T1000 (cell line): ENCODE measurements at regions not wholly inside any gene's neighbourhood (a gene's known extent, or its start where the extent isn't known, plus 50 kb on each side); places are given as distances from the start of the nearest gene placed in this dataset.
A peak's percentile ranks its signal among the peaks of the same experiment; 100 is the strongest.

Experiments used
- DNase-seq: peaks from one replicate; lab custom pipeline; 2025; ENCODE audit warnings: mixed read lengths; lab: John Stamatoyannopoulos, UW

GRCh38 chr3:84073664-84074063, 885.1 kb upstream of the CADM2 start:
- no peak for DNase-seq

DNA sequence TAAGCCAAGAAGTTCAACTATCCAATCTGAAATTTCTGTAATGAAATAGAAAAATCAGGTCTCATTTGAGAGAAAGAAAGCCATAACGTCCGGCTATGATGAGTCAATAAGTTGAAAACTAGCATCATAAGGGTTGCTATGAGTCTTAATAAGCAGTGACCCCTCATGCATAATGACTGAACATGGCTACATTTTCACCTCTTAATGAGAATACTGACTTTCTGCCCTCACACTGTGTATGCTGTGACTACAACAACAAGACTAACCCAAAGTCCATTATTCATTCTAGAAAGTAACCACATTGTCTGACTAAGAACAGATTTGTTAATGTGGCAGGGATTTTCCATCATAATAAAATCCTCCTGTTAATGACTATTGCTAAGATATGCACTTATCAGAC, 884.0 kb upstream of the CADM2 start:
- no peak for DNase-seq

DNA sequence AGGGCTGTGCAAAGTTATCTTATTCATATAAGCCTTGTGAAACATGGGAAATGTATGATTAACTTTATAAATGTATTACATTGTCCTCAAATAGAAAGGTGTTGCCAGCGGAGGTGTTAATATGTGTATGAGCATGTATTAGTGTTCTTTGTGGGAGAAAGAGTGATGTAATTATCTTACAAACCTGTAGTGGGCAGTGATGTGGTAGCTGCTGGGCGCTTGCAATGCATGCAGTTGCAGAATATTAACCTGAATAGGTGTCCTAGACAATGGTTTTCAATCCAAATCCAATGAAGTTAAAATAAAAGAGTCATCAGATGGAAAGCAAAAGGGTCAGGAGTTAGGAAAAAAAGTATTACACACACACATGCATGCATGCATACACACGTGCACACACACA, 881.3 kb upstream of the CADM2 start:
- no peak for DNase-seq

DNA sequence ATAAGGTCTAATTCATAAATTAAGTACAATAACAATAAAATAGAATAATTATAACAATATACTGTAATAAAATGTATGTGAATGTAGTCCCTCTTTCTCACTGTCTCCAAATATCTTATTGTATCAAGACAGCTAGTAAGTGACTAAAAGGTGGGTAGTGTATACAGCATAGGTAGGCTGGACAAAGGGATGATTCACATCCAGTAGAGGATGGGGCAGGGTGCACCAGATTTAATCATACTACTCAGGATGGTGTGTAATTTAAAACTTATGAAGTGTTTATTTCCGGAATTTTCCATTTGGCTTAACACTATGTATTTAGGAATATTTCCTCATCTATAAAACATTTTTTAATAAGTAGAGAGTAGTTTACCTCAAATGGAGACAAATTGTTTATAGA, 876.1 kb upstream of the CADM2 start:
- DNase-seq = no peak

- no peak for DNase-seq
Observed at GRCh38 chr3:84092907-84093306, 865.9 kb upstream of the CADM2 start.

GRCh38 chr3:84096188-84096587, 862.6 kb upstream of the CADM2 start:
- DNase-seq = no peak

DNA sequence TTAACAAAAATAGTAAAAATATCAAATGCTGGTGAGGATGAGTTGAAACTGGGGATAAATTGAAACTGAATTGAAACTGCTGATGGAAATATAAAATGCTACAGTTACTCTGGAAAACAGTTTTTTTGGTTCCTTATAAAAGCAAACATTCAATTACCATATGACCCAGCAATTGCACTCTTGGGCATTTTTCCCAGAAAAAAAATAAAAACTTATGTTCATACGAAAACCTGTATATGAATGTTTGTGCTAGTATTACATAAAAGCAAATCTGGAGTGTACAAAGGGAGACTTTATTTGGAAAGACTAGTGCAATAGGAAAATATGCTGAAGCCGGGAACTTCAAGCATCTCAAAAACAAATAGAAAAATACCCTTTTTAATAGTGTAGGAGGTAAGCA, 857.9 kb upstream of the CADM2 start:
- DNase-seq = no peak

GRCh38 chr3:84108442-84108971, 850.3 kb upstream of the CADM2 start:
- peak; percentile 18 for DNase-seq

DNA sequence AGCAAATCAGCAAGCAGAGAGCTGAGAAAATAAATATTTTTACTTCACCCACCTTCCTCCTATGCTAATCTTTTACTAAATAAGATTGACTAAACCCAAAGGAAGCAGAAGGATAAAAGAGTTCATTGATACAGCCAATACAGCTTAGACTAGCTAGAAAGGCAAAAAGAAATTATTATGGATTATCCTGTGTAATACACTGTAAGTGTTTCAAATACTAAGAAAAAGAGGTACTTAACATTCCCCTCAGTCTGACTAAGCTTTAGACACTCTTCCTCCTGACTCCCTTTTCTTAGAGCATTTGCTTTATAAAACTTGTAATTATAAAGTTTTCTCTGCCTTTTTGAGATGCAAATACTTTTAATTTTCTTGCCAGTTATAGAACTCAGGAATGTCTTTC, 848.9 kb upstream of the CADM2 start:
- DNase-seq = no peak

DNA sequence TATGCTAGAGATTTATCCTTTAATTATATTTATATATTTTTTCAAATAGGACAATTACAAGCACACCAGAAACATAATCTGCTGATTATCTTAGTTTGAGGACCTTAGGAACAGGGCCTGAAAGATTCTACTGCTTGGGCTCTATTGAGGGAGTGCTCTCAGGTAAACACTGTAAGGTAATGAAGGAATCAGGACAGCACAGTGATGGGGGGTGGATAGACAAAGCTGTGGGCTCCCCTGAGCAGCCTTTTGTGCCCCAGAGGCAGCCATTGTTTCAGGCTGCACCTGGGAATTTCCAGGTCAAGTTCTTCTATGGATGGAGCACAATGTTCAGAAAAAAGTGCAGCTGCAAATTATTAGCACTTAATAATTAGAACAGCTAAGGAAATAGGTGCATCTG, 848.0 kb upstream of the CADM2 start:
- no peak for DNase-seq

DNA sequence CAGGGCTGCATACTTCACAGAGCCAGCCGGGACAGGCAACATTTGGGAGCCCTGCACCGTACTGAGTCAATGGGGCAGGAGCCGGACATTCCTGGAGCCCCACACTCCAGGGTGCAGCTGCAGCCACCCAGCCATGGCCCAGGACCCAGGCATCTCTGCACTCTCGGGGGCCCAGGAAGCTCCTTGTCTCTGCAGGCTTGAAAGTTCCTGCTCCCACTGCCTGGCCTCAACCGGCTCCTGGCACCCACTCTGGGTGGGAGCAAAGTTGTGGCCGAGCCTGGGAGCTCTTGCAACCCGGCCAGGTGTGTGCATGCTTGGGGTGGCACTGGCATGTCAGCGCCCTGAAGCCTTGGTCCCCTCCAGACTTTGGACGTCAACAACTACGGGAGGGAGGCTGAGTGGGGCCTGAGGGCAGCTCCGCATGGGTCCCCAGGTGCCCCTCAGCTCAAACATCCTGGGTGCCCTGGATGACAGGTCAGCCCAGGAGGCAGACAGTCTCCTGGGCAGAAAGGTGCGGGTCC, 833.5 kb upstream of the CADM2 start:
- DNase-seq = no peak

DNA sequence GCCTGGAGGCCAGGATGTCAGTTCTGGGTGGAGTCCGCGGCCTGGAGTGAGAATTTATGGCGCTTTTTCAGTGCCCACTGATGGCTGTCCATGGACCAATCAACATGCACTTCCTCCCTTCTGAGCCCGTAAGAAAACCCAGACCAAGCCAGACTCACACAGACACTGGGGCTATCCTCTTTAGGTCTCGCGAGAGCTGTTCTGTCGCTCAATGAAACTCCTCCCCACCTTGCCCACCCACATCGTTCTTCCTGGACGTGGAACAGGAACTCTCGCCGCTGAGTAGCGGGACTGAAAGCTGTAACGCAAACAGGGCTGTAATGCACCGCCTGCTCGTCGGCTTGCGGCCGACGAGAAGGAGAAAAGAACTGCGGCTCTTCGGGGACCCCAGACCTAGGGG, 833.0 kb upstream of the CADM2 start:
- no peak for DNase-seq

DNA sequence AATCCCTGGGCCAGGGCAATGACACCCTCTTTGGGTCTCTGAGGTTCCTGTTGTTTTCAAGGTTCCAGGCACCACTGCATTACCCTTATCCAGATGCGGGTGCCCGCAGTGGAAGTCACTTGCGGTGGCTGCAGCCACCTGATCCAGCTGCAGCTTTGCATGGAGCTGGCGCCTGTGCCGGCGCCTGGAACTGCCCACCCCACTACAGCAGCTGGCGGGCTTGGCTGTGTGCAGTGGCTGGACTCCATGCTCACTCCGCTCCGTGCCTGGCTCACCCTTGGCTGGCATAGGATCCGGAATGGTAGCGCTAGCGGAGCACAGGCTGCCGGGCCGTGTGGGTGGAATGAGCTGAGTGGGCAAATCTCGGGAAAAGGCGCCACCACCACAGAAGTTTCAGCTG, 832.6 kb upstream of the CADM2 start:
- no peak for DNase-seq

DNA sequence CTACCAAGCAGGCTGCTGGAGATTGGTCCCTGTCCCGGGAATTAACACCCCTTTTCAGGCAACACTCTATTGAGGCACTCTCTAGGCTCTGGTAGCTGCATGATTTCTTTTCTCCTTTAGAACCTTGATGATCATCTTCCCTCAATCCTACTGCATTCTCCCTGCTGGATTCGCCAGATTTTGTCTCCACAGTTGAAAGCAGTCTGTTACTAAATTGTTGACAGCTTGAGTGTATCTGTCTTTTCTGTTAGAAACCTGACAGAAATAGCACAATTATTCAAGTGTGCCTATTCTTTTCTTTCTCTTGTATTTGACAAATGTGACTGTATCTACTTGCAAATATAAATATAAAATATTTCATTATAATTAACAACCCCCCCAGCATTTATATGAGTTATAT, 830.8 kb upstream of the CADM2 start:
- DNase-seq = no peak

DNA sequence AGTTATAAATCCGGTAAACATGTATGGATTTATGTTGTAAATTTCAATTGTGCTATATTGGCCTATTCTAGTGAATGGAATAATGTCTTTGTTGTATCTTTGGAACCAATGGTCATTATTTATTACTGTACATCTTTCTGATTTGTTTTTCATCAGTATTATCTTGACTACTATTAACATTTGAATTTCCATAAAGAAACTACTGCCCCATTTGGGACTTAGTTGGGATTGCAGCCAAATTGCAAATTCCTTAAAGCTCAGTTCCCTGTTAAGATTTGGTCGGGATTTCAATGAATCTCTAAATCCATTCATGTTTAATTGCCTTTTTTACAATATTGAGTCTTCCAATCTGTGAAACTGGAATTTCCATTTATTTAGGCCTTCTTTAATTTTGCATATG, 822.4 kb upstream of the CADM2 start:
- no peak for DNase-seq

DNA sequence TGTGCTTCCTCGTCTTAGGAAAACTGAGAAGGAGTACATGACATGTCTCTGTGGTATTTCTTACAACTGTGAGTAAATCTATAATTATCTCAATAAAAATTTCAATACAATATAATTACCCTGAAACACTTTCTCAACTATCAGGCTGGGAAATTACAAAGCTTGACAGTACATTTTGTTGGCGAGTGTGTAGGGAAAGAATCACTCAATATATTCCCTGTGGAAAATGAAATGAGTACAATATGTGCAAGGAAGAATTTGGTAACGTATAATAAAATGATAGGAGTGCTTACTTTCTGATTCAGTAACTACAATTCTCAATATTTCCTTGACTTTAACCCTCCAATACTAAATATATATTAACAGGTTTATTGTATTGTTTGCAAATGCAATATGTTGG, 818.2 kb upstream of the CADM2 start:
- no peak for DNase-seq

DNA sequence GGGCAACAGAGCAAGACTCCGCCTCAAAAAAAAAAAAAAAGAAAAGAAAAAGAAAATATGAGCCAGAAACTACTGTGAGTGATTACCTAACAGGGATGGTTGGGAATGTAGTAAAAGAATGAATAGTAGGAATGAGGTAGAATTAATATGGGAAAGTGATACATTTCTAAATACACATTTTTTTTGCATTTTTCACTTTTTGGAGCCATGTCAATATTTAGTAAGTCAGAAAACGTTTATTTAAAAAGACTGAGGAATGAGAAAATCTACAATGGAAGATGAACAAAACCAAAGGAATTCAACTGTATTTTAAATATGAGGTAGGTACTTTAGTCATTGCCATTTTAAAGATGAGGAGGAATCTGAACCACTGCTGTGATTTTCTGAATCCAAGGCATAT, 817.2 kb upstream of the CADM2 start:
- no peak for DNase-seq

DNA sequence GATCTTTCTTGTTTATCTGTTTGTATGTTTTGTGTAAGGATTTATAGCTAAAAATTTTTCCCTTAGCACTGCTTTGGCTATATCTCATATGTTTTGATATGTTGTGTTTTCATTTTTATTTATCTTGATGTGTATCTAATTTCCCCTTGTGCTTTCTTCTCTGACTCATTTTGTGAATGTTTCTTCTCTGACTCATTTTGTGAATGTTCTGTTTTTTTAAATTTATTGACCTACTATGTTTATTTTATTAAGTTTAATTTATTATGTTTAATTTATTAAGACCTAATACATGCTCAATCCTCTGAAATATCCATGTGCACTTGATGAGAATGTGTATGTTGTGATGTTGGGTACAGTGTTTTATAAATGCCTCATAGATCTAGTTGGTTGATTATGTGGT, 793.5 kb upstream of the CADM2 start:
- no peak for DNase-seq

- no peak for DNase-seq
Observed at GRCh38 chr3:84175449-84175848, 783.3 kb upstream of the CADM2 start.

DNA sequence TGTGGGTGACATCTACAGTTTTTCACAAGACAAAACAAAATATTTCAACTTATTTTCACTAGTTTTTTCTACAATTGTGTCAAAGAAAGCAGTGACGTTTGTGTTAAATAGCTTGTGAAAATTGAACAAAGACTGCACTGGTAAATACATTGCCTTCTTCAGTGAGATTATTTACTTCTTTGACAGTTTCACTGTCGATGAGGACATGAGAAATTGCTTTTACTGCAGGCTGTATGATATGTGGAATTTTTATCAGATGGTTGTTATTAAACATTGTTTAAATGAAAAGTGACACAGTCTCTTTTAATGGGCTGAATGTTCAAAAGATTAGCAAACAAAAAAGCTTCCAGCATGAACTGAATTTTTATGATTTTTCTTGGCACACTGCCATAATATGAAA, 773.9 kb upstream of the CADM2 start:
- DNase-seq = no peak

- DNase-seq = no peak
Observed at GRCh38 chr3:84194029-84194428, 764.8 kb upstream of the CADM2 start.

DNA sequence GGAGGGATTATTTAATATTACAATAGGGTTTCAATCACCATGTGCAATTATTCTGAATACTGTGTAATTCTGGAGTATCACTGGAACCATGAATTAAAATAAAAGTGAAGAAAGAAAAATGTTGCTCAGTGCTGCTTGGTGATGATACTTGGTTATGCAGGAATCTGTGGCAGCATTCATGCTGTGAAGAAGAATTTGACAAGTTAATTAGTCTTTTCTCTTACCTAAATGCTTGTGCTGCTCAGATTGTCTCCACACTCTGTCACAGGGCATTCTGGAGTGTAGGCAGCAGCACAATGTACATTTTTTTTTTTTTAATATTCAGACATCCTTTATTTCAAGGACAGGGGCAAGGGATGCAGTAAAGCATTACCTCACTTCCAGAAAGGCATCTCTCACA, 749.3 kb upstream of the CADM2 start:
- no peak for DNase-seq

- DNase-seq = no peak
Observed at GRCh38 chr3:84223512-84223911, 735.3 kb upstream of the CADM2 start.

DNA sequence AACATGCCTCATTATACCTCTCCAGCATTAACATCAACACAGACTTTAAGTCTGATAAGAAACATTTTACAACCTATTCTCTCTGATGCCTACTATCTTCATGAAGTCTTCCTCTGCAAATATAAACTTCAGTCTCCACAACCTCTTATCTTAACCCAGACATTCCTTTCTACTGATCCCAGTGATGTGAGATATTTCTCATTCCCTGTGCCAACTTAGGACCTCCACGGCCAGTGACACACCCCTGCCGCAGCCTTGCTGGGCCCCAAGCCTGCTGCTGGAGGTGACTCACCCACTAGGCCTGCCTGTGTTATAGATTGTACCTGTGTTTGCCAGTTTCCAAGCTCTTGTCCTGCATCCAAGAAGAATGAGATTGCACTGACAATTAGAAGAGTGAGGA, 734.5 kb upstream of the CADM2 start:
- DNase-seq = no peak

- no peak for DNase-seq
Observed at GRCh38 chr3:84236261-84236660, 722.5 kb upstream of the CADM2 start.
